ENCODE measurements at regions not wholly inside any gene's neighbourhood (a gene's known extent, or its start where the extent isn't known, plus 50 kb on each side); places are given as distances from the start of the nearest gene placed in this dataset.

GRCh38 chr4:177127658-177128057 lies 182.0 kb upstream of the NEIL3 start:
- no peak for TF ChIP-seq CTCF (IDR thresholded peaks at IDR 0.05; ENCODE audit: low read depth, low read length)
- Histone ChIP-seq H3K4me3 (ENCODE audit: low read depth, low read length) (no peak overlapping the region), H3K9me3 (ENCODE audit: control insufficient read depth, insufficient read depth, low read length) (peaks cover 7% of the 10 kb centered on the region; the same call in 1 of the 2 replicates), H3K27me3 (ENCODE audit: control insufficient read depth, insufficient read depth, low read length) (no peaks in the 10 kb centered on the region), H3K27ac (ENCODE audit: low read depth, low read length) (no peak overlapping the region)
- POLR2A ChIA-PET: no interaction called here
- CTCF ChIA-PET: interaction anchor here (0.6 kb wide), 1 partner anchor 235 kb away, joined by 3 read pairs; no protein-coding TSS in a partner anchor
- DNase-seq (ENCODE audit: low read depth, low spot score): no peak

- Histone ChIP-seq H3K9me3 (ENCODE audit: control insufficient read depth, insufficient read depth, low read length) (peaks cover 7% of the 10 kb centered on the region), H3K27ac (ENCODE audit: low read depth, low read length) (no peak overlapping the region), H3K4me3 (ENCODE audit: low read depth, low read length) (no peak overlapping the region), H3K27me3 (ENCODE audit: control insufficient read depth, insufficient read depth, low read length) (no peaks in the 10 kb centered on the region)
- POLR2A ChIA-PET: no interaction called here
- CTCF ChIA-PET: no interaction called here
- TF ChIP-seq CTCF (IDR thresholded peaks at IDR 0.05; ENCODE audit: low read depth, low read length): no peak
- no peak for DNase-seq (ENCODE audit: low read depth, low spot score)
Observed at GRCh38 chr4:177128306-177128705, 181.4 kb upstream of the NEIL3 start.

- Histone ChIP-seq H3K27ac (ENCODE audit: low read depth, low read length) (no peak overlapping the region), H3K4me3 (ENCODE audit: low read depth, low read length) (no peak overlapping the region), H3K27me3 (ENCODE audit: control insufficient read depth, insufficient read depth, low read length) (no peaks in the 10 kb centered on the region), H3K9me3 (ENCODE audit: control insufficient read depth, insufficient read depth, low read length) (peaks cover 11% of the 10 kb centered on the region)
- POLR2A ChIA-PET: no interaction called here
- TF ChIP-seq CTCF (IDR thresholded peaks at IDR 0.05; ENCODE audit: low read depth, low read length): no peak
- CTCF ChIA-PET: no interaction called here
- DNase-seq (ENCODE audit: low read depth, low spot score): no peak
Observed at GRCh38 chr4:177131736-177132135, 177.9 kb upstream of the NEIL3 start.

GRCh38 chr4:177147668-177148067 lies 162.0 kb upstream of the NEIL3 start:
- ChIA-PET CTCF (no interaction called here), POLR2A (no interaction called here)
- Histone ChIP-seq H3K4me3 (ENCODE audit: low read depth, low read length) (no peak overlapping the region), H3K9me3 (ENCODE audit: control insufficient read depth, insufficient read depth, low read length) (no peaks in the 10 kb centered on the region; the same call in 1 of the 2 replicates), H3K27ac (ENCODE audit: low read depth, low read length) (no peak overlapping the region), H3K27me3 (ENCODE audit: control insufficient read depth, insufficient read depth, low read length) (no peaks in the 10 kb centered on the region)
- TF ChIP-seq CTCF (IDR thresholded peaks at IDR 0.05; ENCODE audit: low read depth, low read length): no peak
- DNase-seq (ENCODE audit: low read depth, low spot score): no peak

- H3K9me3 ChIP-seq (ENCODE audit: control insufficient read depth, insufficient read depth, low read length): no peaks in the 10 kb centered on the region; the same call in 1 of the 2 replicates
- no peak overlapping the region for H3K4me3 ChIP-seq (ENCODE audit: low read depth, low read length)
- POLR2A ChIA-PET: no interaction called here
- DNase-seq (ENCODE audit: low read depth, low spot score): no peak
- no peak for TF ChIP-seq CTCF (IDR thresholded peaks at IDR 0.05; ENCODE audit: low read depth, low read length)
- no peak overlapping the region for H3K27ac ChIP-seq (ENCODE audit: low read depth, low read length)
- H3K27me3 ChIP-seq (ENCODE audit: control insufficient read depth, insufficient read depth, low read length): no peaks in the 10 kb centered on the region
- CTCF ChIA-PET: no interaction called here
Observed at GRCh38 chr4:177155454-177155853, 154.2 kb upstream of the NEIL3 start.

All from AG04450 (cell line).